T47D (cell line): ENCODE measurements at regions not wholly inside any gene's neighbourhood (a gene's known extent, or its start where the extent isn't known, plus 50 kb on each side); places are given as distances from the start of the nearest gene placed in this dataset.
A peak's percentile ranks its signal among the peaks of the same experiment; 100 is the strongest.

Source experiments
- DNase-seq, 2 experiments: peaks; one replicate each; pipeline versions ENCODE4 v3.0.0 to v3.0.0-alpha.2; 2011 to 2012; ENCODE audit warnings: low read depth in 1 of 2, low spot score in 1 of 2
- JUND ChIP-seq: IDR thresholded peaks from 2 replicates; pipeline ENCODE4 v1.6.1; 2012; ENCODE audit warnings: low read depth
- in situ Hi-C: cut with HindIII; loops from 2 replicates; pipeline ENCODE4 v1.10.0; 2016; ENCODE audit warnings: low sequenced_read_pairs, low pct_unique_long_range_greater_than_20kb

- no peak for TF ChIP-seq JUND
Measured at GRCh38 chr9:103362986-103363385, 367.9 kb downstream of the CYLC2 start.

DNA sequence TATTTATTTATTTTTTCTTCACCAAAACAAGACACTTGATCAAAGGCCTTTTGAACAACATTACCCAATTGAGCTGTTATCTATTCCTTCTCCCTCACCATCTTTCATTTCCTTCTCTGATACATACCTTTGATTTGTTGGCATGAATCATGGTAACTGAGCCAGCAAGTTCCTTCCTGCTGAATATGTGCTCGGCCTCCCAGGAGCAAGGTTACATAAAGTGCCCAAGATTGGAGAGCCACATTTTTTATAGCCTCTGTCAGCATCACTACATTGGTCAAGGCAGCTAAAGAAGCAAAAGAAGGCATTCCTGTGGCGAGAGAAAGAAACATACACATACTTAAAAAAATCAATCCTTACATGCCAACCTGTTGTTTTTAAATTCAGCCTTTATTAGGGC, 369.6 kb downstream of the CYLC2 start:
- DNase-seq: peak in 1 of 2 experiments; percentile 2
- in situ Hi-C loops: no loop called here
- TF ChIP-seq JUND: no peak

More at GRCh38 chr9:103362986-103363385, 367.9 kb downstream of the CYLC2 start:
- in situ Hi-C loops: no loop called here
- DNase-seq: no peak

DNA sequence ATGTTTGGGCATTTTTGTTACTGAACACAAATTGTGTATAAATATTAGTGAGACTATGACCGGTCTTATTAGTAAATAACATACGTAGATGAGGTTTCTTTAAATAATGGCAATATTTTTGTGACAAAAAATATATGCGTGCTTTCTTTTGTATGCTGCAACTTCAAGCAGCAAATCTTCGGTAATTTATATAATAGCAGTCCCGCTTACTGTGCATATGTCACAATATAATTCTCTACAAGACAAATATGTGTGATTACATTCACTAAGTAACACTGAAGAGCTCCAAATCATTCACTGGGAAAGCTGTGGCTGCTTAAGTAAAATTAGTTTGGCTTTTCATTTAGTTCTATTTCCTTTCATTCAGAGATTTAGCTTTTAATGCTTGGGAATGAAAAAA, 376.0 kb downstream of the CYLC2 start:
- no peak for DNase-seq
- no peak for TF ChIP-seq JUND
- in situ Hi-C loops: no loop called here

DNA sequence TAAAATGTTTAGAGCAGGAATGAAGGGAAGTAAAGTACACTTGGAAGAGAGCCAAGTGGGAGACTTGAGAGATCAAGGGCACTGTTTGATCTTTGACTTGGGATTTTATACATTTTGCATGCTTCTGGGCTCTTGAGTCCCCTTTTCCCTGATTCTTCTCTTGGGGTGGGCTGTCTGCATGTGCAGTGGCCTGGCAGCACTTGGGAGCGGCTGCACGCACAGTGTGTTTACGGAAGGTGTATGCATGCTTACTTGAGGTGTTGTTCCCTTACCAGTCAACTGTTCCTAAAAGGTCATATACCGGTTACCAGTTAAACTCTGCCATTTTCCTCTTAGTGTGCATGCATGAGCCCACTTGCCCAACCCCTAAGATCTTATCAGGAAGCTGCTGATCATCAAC, 377.7 kb downstream of the CYLC2 start:
- no peak for TF ChIP-seq JUND
- in situ Hi-C loops: no loop called here
- DNase-seq: no peak

DNA sequence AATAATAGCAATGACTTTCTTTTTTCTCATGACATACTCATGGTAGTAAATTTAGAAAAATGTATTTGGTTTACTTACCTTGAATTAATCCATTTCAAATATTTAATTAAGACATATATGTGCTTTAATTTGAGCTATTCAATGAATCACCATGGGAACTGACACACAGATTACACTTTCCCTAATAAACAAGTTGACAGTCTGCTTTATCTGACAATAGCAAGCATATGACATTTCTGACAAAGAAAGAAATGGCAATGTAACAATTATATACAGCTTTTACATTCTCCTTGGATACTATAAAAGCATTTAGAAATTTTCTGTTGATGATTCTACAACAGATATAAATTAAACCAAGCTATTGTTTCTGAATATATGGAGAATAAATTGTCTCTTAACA, 382.5 kb downstream of the CYLC2 start:
- no peak for TF ChIP-seq JUND
- no peak for DNase-seq
- in situ Hi-C loops: no loop called here

DNA sequence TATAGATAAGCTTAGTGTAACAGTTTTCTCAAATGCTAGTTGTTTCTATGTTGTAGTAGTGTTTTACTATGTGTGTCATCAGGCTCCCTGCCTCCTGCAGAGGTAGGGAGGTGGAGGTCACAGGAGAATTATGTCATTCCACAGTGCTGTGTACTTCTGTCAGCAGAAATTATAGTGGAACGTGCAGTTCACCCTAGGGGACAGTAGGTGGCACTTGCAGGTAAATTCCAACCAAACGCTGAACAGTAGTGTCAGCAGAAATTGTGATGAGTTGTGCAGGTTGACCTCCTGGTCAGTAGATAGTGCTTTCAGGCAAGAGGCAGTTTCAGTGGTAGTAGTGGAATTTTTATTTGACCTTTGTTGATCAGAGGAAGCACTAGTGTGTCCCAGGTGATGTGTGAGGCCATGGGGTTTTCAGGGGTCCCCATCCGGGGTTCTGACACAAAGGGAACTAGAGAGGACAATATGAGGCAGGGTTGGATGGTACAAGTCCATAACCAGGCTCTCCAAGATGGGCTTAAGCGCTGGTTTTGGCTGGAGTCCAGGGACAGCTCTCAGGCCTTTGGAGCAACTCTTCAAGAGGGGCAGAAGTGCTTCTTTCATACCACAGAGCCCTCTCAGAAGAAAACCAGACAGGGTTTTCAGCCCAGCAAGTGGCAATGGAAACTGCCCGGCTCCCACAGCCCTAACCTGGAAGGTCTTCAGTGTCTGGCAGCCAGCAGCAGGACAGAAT, 402.9 kb downstream of the CYLC2 start:
- in situ Hi-C loops: no loop called here
- TF ChIP-seq JUND: no peak
- peak; percentile 13 to 71 for DNase-seq

- in situ Hi-C loops: no loop called here
- TF ChIP-seq JUND: no peak
- DNase-seq: no peak
Measured at GRCh38 chr9:103399535-103399934, 404.4 kb downstream of the CYLC2 start.

GRCh38 chr9:103407260-103407659, 412.1 kb downstream of the CYLC2 start:
- DNase-seq: no peak
- in situ Hi-C loops: no loop called here
- TF ChIP-seq JUND: no peak

DNA sequence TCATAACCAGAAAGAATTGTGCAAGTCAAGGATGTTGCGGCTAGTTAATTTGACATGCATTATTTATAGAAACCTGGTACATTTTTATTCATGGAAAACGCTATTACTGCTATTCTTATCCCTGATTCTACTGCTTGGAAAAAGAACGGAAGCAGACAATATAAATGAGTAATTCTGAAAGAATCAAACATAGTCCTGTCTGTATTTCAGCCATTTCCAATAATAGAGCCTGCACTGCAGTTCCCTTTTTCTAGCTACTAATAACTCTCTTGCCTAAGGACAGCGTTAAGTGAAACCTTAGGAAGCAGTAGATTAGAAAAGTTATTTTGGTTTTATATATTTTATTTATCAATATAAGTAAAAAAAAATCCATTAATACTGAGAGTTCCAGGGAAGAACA, 414.9 kb downstream of the CYLC2 start:
- TF ChIP-seq JUND: no peak
- DNase-seq: no peak
- in situ Hi-C loops: no loop called here

- in situ Hi-C loops: no loop called here
- no peak for DNase-seq
- no peak for TF ChIP-seq JUND
Measured at GRCh38 chr9:103427696-103428095, 432.6 kb downstream of the CYLC2 start.

- no peak for DNase-seq
- in situ Hi-C loops: no loop called here
- TF ChIP-seq JUND: no peak
Measured at GRCh38 chr9:103430469-103430868, 435.3 kb downstream of the CYLC2 start.

- in situ Hi-C loops: no loop called here
- DNase-seq: no peak
- no peak for TF ChIP-seq JUND
Measured at GRCh38 chr9:103431809-103432208, 436.7 kb downstream of the CYLC2 start.

DNA sequence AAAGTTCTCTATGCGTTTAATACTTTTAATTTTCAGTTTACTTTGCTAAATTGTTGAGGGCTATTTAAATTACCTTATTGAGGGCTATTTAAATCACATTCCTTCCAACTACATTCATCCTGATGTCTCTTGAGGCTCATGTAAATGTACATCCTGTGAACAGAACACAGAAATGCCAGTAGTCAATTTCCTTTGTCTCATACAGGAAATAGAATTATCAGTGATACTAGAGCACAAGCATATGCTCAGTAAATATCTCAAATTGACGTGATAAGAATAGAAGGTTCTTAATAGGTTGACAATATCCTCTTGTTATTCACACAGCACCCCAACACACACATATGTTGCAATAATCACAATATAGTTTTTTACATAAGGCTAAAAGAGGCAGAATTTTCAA, 449.0 kb downstream of the CYLC2 start:
- no peak for TF ChIP-seq JUND
- no peak for DNase-seq
- in situ Hi-C loops: no loop called here

GRCh38 chr9:103458826-103459225, 463.7 kb downstream of the CYLC2 start:
- no peak for DNase-seq
- TF ChIP-seq JUND: no peak
- in situ Hi-C loops: no loop called here

DNA sequence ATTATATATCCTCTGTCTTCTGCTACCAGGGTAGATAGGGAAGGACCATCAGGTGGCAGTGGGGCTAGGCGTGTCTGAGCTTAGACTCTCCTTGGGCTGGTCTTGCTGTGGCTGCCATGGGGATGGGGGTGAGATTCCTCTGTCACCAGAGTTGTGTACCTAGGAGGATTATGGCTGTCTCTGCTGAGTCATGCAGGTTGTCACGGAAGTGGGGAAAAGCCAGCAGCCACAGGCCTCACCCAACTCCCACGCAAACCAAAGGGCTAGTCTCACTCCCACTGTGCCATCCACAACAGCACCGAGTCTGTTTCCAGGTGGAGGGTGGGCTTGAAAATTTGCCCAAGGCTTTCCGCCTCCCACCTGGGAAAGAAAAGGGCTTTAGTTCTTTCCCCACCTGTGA, 476.1 kb downstream of the CYLC2 start:
- in situ Hi-C loops: no loop called here
- no peak for TF ChIP-seq JUND
- no peak for DNase-seq
